ENCODE measurements at regions not wholly inside any gene's neighbourhood (a gene's known extent, or its start where the extent isn't known, plus 50 kb on each side); places are given as distances from the start of the nearest gene placed in this dataset.
"Not testable (repeated sequence)": the region's sequence is repeated elsewhere in the genome, so short reads cannot be mapped to it uniquely, and the experiment has no call there.

- no peak for TF ChIP-seq CTCF (IDR thresholded peaks at IDR 0.05; ENCODE audit: extremely low read depth, insufficient read depth, missing control alignments)
- in situ Hi-C loops (cut with MboI; ENCODE audit: low pct_unique_long_range_greater_than_20kb, low sequenced_read_pairs, unreplicated experiment), result no loop called here
- no peak for DNase-seq (ENCODE audit: low spot score)
Observed at GRCh38 chr9:108748776-108749175, 107.0 kb downstream of the ACTL7B start.

- in situ Hi-C loops (cut with MboI; ENCODE audit: low pct_unique_long_range_greater_than_20kb, low sequenced_read_pairs, unreplicated experiment), result no loop called here
- no peak for DNase-seq (ENCODE audit: low spot score)
- no peak for TF ChIP-seq CTCF (IDR thresholded peaks at IDR 0.05; ENCODE audit: extremely low read depth, insufficient read depth, missing control alignments)
Observed at GRCh38 chr9:108746864-108747263, 108.9 kb downstream of the ACTL7B start.

GRCh38 chr9:108746001-108746400 lies 109.8 kb downstream of the ACTL7B start:
- no peak for DNase-seq (ENCODE audit: low spot score)
- TF ChIP-seq CTCF (IDR thresholded peaks at IDR 0.05; ENCODE audit: extremely low read depth, insufficient read depth, missing control alignments), result no peak
- in situ Hi-C loops (cut with MboI; ENCODE audit: low pct_unique_long_range_greater_than_20kb, low sequenced_read_pairs, unreplicated experiment), result no loop called here

GRCh38 chr9:108744641-108745040 lies 111.1 kb downstream of the ACTL7B start:
- in situ Hi-C loops (cut with MboI; ENCODE audit: low pct_unique_long_range_greater_than_20kb, low sequenced_read_pairs, unreplicated experiment), result no loop called here
- no peak for DNase-seq (ENCODE audit: low spot score)

GRCh38 chr9:108743901-108744371 lies 111.8 kb downstream of the ACTL7B start:
- no peak for TF ChIP-seq CTCF (IDR thresholded peaks at IDR 0.05; ENCODE audit: extremely low read depth, insufficient read depth, missing control alignments)
- DNase-seq (ENCODE audit: low spot score), result no peak
- in situ Hi-C loops (cut with MboI; ENCODE audit: low pct_unique_long_range_greater_than_20kb, low sequenced_read_pairs, unreplicated experiment), result no loop called here

More at GRCh38 chr9:108744641-108745040, 111.1 kb downstream of the ACTL7B start:
- TF ChIP-seq CTCF (IDR thresholded peaks at IDR 0.05; ENCODE audit: extremely low read depth, insufficient read depth, missing control alignments), result no peak

- in situ Hi-C loops (cut with MboI; ENCODE audit: low pct_unique_long_range_greater_than_20kb, low sequenced_read_pairs, unreplicated experiment), result no loop called here
- no peak for TF ChIP-seq CTCF (IDR thresholded peaks at IDR 0.05; ENCODE audit: extremely low read depth, insufficient read depth, missing control alignments)
- no peak for DNase-seq (ENCODE audit: low spot score)
Observed at GRCh38 chr9:108743416-108743815, 112.4 kb downstream of the ACTL7B start.

GRCh38 chr9:108742191-108742590 lies 113.6 kb downstream of the ACTL7B start:
- no peak for DNase-seq (ENCODE audit: low spot score)
- TF ChIP-seq CTCF (IDR thresholded peaks at IDR 0.05; ENCODE audit: extremely low read depth, insufficient read depth, missing control alignments), result no peak
- in situ Hi-C loops (cut with MboI; ENCODE audit: low pct_unique_long_range_greater_than_20kb, low sequenced_read_pairs, unreplicated experiment), result no loop called here

- DNase-seq (ENCODE audit: low spot score); in situ Hi-C loops (cut with MboI; ENCODE audit: low pct_unique_long_range_greater_than_20kb, low sequenced_read_pairs, unreplicated experiment): not testable (repeated sequence)
Observed at GRCh38 chr9:108731292-108731691, 124.5 kb downstream of the ACTL7B start.
